GM19468 (cell line): ENCODE measurements at regions not wholly inside any gene's neighbourhood (a gene's known extent, or its start where the extent isn't known, plus 50 kb on each side); places are given as distances from the start of the nearest gene placed in this dataset.

Source experiments
- ATAC-seq: cut with Tn5 transposase; IDR thresholded peaks from one replicate; pipeline ENCODE4 v1.9.1; 2021; ENCODE audit warnings: mild to moderate bottlenecking, moderate library complexity, moderate number of reproducible peaks; ENCODE audit not compliant: unreplicated experiment; ENCODE audit errors: extremely low read depth

DNA sequence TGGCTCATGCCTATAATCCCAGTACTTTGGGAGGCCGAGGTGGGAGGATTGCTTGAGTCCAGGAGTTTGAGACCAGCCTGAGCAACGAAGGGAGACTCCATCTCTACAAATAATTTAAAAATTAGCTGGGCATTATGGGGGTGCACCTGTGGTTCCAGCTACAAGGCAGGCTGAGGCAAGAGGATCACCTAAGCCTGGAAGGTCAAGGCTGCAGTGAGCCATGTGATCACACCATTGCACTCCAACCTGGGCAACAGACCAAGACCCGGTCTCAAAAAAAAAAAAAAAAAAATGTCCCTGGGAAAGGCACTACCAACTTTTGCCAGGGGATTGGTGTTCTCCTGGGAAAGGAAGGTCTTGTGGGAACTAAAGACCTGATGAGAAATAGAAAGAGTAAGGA, 134.2 kb upstream of the AUTS2 start:
- no peak for ATAC-seq

DNA sequence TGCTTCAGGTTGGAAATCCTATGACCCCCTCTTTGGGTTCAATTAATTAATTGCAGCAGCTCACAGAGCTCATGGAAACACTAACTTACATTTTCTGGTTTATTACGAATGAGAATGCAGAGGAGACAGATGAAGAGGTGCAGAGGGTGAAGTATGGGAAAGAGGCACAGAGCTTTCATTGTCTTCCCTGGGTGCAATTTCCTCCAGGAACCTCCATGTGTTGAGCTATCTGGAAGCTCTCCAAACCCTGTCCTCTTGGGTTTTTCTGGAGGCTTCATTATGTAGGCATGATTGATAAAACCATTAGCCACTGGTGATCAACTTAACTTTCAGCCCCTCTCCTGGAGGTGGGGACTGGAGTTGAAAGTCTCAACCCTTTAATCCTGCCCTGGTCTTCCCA, 133.0 kb upstream of the AUTS2 start:
- ATAC-seq, result no peak

DNA sequence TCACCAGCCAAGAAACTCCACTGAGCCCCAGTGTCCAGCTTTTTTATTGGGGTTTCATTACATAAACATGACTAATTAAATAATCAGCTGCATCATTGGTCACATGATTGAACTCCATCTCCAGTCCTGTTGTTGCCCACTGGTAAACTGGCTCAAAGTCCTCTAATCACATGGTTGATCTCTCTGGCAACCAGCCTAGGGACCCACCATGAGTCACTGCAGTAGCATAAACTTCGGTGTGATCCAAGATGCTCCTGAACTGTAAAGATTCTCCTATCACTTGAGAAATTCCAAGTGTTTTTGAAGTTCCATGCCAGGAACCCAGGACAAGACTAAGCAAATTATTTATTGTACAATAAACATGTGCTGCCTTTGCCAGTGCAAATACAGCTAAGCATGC, 130.4 kb upstream of the AUTS2 start:
- no peak for ATAC-seq

GRCh38 chr7:69476416-69476815, 121.9 kb upstream of the AUTS2 start:
- no peak for ATAC-seq

DNA sequence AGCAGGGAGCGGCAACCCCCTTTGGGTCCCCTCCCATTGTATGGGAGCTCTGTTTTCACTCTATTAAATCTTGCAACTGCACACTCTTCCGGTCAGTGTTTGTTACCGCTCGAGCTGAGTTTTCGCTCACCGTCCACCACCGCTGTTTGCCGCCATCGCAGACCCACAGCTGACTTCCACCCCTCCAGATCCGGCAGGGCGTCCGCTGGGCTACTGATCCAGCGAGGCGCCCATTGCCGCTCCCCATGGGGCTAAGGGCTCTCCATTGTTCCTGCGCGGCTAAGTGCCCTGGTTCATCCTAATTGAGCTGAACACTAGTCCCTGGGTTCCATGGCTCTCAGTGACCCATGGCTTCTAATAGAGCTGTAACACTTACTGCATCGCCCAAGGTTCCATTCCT, 115.6 kb upstream of the AUTS2 start:
- ATAC-seq, result no peak

DNA sequence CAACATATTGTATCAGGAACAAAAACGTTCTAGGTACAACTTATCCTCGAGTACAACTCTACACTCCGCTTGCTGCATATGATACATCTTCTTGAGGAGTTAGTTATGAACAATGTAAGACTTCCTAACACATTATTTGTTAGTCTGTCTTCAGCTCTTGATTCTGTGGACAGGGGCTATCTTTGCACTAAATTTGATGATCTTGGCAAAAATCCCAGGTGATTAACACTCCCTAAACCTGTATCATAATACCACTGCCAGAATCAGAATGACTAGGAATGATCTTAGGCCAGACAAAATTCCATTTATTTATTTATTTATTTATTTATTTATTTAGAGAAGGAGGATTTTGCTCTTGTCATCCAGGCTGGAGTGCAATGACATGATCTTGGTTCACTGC, 108.7 kb upstream of the AUTS2 start:
- ATAC-seq, result no peak

DNA sequence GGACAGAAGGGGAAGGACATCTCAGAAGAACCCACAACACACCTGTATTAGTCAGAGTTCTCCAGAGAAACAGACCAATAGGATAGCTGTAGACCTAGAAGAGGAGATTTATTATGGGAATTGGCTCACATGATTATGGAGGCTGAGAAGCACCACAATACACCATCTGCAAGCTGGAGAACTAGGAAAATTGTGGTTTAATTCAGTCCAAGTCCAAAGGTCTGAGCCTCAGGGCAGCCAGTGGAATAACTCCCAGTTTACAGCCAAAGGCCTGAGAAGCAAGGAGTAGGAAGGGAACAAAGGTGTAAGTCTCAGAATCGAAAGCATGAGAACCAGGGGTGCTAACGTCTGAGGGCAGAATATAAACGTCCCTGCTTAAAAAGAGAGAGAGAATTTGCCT, 99.6 kb upstream of the AUTS2 start:
- ATAC-seq, result no peak

DNA sequence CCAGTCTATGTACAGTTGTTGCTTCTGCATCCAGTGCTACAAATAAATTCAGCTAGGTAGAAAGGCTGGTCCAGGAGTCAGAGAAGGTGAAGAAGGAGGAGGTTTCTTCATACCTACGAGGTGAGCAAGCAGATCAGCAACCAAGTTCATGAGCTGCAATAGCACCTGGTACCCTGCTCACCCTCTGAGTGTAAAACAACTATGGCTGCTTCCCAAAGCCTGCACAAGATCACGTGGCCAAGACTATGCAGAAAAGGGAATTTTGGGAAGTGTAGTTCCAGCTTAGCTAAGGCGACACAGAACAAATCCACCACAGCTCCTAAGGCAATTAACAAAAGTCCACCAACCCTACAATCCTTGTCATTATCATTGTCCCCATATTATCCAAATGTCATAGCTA, 95.9 kb upstream of the AUTS2 start:
- ATAC-seq, result no peak

GRCh38 chr7:69504733-69505420, 93.4 kb upstream of the AUTS2 start:
- no peak for ATAC-seq

DNA sequence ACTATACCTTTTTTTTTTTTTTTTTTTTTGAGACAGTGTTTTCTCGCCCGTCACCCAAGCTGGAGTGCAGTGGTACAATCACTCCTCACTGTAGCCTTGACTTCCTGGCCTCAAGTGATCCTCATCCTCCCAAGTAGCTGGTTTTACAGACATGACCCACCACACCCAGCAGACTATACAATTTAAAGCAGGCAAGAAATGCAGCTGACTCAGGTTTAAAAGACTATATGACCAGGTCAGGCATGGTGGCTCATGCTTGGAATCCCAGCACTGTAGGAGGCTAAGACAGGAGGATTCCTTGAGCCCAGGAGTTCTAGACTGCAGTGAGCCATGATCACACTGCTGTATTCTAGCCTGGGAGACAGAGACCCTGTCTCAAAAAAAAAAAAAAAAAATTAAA, 89.5 kb upstream of the AUTS2 start:
- no peak for ATAC-seq

- ATAC-seq, result no peak
Observed at GRCh38 chr7:69510114-69510513, 88.2 kb upstream of the AUTS2 start.

GRCh38 chr7:69515495-69516212, 82.6 kb upstream of the AUTS2 start:
- ATAC-seq, result no peak

GRCh38 chr7:69516238-69516820, 81.9 kb upstream of the AUTS2 start:
- no peak for ATAC-seq

DNA sequence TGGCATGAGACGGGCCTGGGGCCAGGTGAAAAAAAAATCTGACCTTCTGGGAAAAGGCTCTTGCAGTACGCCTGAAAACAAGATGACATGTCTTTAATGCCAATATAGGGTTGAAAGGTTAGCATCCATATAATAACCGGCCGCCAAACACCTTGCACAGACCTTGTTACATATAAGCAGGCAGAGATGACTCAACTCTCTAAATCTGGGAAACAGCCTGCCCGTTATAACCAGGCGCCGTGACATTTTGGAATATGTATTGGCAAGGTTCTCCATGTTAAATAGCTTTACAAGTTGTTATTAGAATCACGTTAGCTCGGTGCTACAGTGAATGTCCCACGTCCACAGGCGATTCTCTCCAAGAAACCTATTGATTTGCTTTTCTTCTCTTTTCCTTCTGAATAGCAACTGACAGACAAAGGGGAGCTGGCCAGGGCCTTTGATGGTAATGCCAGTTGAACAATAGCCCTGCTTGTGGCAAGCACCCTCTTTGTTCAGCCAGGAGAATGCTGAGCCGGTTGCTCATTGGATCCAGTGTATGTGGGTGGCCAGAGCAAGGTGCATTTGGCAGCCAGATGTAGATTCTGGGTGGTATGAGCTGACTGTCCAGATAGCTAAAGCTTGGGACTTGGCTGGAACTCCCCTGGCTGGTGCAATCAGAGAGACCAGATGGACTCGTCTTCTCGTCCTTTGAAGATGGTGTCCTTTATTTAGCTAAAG, 80.1 kb upstream of the AUTS2 start:
- no peak for ATAC-seq

GRCh38 chr7:69518705-69519077, 79.6 kb upstream of the AUTS2 start:
- ATAC-seq, result no peak

GRCh38 chr7:69526570-69526969, 71.7 kb upstream of the AUTS2 start:
- no peak for ATAC-seq

DNA sequence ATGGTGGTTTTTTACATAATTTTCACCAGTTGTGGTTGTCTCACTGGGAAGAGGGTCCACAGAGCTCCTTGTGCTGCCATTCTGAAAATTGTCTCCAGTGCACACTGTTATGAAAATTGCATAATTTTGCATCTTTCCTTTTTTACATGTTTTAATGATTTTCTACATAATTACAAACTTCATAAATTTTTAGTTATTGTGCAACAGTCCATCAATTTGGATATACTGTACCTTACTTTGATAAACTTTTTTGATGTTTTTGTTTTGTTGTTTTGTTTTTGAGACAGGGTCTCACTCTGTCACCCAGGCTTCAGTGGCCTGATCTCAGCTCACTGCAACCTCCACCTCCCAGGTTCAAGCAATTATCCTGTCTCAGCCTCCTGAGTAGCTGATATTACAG, 70.6 kb upstream of the AUTS2 start:
- ATAC-seq, result no peak

DNA sequence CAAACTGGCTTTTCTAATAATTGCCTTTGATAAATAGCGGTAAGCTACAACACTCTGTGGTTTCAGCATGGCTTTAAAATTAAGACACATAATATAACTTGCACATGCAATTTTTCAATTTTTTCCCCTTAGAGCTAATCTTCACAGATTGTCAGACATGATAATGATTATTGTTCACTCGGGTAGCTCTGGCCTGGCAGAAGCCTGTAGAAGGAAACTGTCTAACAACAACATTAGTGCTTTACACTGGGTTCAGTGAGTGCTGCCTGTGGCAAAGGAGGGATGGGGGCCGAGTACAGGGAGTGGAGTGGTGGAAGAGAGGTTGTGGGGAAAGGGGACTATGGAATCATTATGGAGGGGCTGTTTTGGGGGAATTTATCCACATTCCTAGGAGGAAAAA, 67.2 kb upstream of the AUTS2 start:
- no peak for ATAC-seq

- ATAC-seq, result no peak
Observed at GRCh38 chr7:69534461-69535041, 63.7 kb upstream of the AUTS2 start.

DNA sequence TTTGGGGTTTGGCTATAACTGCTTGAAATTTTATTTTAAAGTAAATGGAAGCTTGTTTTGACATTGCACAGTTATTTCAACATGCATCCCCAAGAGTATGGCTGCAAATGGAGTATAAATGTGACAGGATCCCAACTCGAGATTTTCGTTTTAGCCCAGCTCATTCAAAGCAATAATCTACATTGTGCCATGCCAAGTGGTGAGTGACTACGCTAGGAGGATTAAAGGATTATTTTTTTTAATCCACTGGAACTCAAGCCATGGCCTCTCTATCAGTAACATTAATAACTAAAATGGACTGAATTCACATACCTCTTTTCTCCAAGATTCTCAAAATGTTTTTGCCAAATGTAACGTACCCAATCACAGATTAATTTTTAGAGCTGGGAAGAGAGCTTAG, 60.6 kb upstream of the AUTS2 start:
- no peak for ATAC-seq

DNA sequence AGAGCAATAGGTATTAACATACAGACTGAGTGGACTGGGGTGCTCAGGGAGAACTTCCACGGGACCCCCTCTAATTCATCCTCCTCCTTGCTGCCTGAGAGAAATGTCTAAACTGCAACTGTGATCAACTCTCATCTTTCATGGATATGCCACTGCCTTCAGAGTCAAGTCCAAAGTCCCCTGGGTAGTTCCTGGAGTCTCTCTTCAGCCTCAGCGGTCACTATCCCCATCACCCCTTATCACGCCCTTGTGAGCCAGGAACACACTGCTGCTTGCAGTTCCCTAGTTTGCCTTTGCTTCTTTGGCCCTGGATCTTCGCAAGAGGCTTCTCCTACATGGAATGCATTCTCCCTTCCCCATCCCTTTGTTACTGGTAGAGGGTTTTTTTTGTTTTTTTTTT, 58.7 kb upstream of the AUTS2 start:
- no peak for ATAC-seq
